Upper lobe of left lung (tissue), 6 donors: ENCODE measurements at regions not wholly inside any gene's neighbourhood (a gene's known extent, or its start where the extent isn't known, plus 50 kb on each side); places are given as distances from the start of the nearest gene placed in this dataset.

Experiments
- ATAC-seq, 2 donors: fragments of 200-7000 bp; cut with Tn5 transposase; one replicate each; pipeline ENCODE4 v1.9.1; 2022; ENCODE audit warnings: mild to moderate bottlenecking in 2 of 2, moderate library complexity in 2 of 2; ENCODE audit not compliant: low FRiP score in 2 of 2
- DNase-seq, 2 donors: peaks; one replicate each; pipeline ENCODE4 v3.0.0-alpha.2; 2019 to 2020
- H3K27ac ChIP-seq, 4 donors: fragments of 200-600 bp; sonication (generic); one replicate each; pipeline ENCODE4 v1.5.1; 2016 to 2019
- H3K27me3 ChIP-seq, 4 donors: fragments of 200-600 bp; sonication (generic); one replicate each; pipeline ENCODE4 v1.5.1; 2017 to 2019
- H3K36me3 ChIP-seq, 4 donors: fragments of 200-600 bp; sonication (generic); one replicate each; pipeline ENCODE4 v1.5.1; 2016 to 2019
- H3K4me1 ChIP-seq, 4 donors: fragments of 200-600 bp; sonication (generic); one replicate each; pipeline ENCODE4 v1.5.1; 2018 to 2019
- H3K4me3 ChIP-seq, 4 donors: fragments of 200-600 bp; sonication (generic); one replicate each; pipeline ENCODE4 v1.5.1; 2017 to 2019; ENCODE audit warnings: mild to moderate bottlenecking in 2 of 4, moderate library complexity in 1 of 4
- H3K9me3 ChIP-seq, 4 donors: fragments of 200-600 bp; sonication (generic); one replicate each; pipeline ENCODE4 v1.5.1; 2018 to 2019
- CTCF ChIP-seq, 6 experiments: fragments of 450-650 bp in 4 of 6; fragments of 200-600 bp in 2 of 6; sonication (generic) in 2 of 6; IDR thresholded peaks; one replicate each; pipeline ENCODE4 v1.5.1; 2016 to 2019; ENCODE audit warnings: antibody characterized with exemption in 6 of 6
- EP300 ChIP-seq, 4 donors: sonication (generic); formaldehyde crosslinking; IDR thresholded peaks; one replicate each; pipeline ENCODE4 v1.5.1; 2017; ENCODE audit warnings: antibody characterized with exemption in 4 of 4, control low read depth in 2 of 4
- POLR2A ChIP-seq, 4 donors: fragments of 450-650 bp; IDR thresholded peaks; one replicate each; pipeline ENCODE4 v1.5.1; 2016 to 2017; ENCODE audit warnings: antibody characterized with exemption in 4 of 4, mild to moderate bottlenecking in 2 of 4
- POLR2AphosphoS5 ChIP-seq, 2 donors: sonication (generic); formaldehyde crosslinking; IDR thresholded peaks; one replicate each; pipeline ENCODE4 v1.5.1; 2017; ENCODE audit warnings: antibody characterized with exemption in 2 of 2
- WGBS, 2 donors: methylation state at CpG; one replicate each; pipeline ENCODE4 v1.1.5; 2017 to 2018; 5-methylcytosine and 5-hydroxymethylcytosine counted together
- donor health status: DM: no; HTN: no; CAD: no; lungs with moderate emphysema.
- donor health status: DM: no; HTN: yes; CAD: no; lungs with severe emphysema.

DNA sequence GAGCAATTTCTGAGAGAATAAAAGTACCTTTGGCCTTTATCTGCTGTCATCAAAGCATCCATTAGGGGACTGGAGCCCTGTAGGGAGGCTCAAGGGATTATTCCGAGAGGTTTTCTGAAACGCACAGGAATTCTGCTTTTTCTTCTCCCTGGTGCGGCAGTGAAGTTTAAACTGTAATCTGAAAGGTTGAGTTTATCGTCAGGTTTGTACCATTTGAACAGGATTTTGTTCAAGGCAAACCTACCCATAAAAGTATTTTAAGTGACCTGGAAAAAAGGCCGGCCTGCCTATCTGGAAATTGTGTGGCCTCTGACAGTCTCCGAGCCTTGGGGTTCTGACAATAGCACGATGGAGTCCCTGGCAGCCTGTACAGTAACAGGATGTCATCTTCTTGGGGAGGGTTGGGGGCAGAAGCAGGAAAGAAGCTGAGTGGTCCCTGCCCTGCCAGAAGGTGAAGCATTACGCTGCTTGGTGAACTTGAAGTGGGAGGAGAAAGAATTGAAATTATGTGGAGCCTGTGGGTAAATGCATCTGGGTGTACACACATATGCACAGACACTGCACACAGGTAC is 272.0 kb downstream of the CYRIA start:
- H3K4me1 ChIP-seq = no peaks in the 10 kb centered on the region
- ATAC-seq (no peak), DNase-seq (no peak)
- H3K27me3 ChIP-seq = no peaks in the 10 kb centered on the region
- no peaks in the 10 kb centered on the region for H3K9me3 ChIP-seq
- TF ChIP-seq POLR2A (IDR thresholded peaks at IDR 0.05) (no peak), EP300 (IDR thresholded peaks at IDR 0.05) (no peak), POLR2AphosphoS5 (IDR thresholded peaks at IDR 0.05) (no peak), CTCF (IDR thresholded peaks at IDR 0.05) (no peak)
- H3K4me3 ChIP-seq = no peak overlapping the region
- WGBS, 2 donors = 78 to 89% methylated on average over 8 of the region's 8 CpGs
- H3K27ac ChIP-seq = no peak overlapping the region
- no peaks in the 10 kb centered on the region for H3K36me3 ChIP-seq

DNA sequence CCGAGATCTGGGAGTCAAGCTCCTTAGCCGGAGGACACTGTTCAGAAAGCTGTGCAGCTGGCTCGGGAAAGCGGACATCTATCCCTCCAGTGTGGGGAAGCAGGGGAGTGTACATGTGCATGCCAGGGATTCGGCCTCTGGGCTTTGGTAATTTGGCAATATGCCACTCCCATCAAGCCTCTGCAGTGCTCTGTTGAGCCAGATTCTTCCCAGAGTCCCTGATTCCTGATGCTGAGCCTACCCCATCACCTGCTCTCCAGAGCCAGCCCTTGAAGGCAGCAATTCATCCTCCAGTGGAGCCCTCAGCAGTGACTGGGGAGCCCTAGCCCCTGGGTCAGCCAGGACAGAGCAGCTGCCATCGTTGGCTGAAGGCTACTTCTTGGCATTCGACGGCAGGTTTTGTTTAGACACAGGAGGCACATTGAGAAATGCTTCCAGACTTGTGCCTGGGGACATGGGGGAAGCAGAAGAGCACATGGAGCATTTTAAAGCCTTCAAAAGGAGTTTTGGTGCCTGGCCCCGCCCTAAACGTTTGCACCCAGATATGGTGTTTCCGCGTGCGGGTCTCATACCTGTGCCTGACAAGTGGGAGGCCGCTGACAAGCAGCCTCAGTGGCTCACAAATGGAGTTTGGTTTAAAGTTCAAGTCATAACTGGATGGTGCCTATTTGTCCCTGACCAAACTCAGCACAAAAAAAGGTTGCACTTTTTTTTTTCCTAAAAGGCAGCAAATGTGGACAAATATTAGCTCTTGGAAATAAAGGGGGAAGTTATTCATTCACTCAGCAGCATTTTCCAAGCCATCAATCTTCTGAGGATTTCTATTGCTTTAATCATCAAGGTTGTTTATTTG is 272.8 kb downstream of the CYRIA start:
- TF ChIP-seq POLR2A (IDR thresholded peaks at IDR 0.05) (no peak), EP300 (IDR thresholded peaks at IDR 0.05) (no peak), CTCF (IDR thresholded peaks at IDR 0.05) (no peak), POLR2AphosphoS5 (IDR thresholded peaks at IDR 0.05) (no peak)
- Histone ChIP-seq H3K4me3 (no peak overlapping the region), H3K4me1 (no peaks in the 10 kb centered on the region), H3K27me3 (no peaks in the 10 kb centered on the region), H3K9me3 (no peaks in the 10 kb centered on the region), H3K36me3 (no peaks in the 10 kb centered on the region), H3K27ac (no peak overlapping the region)
- no peak for ATAC-seq
- DNase-seq = no peak
- WGBS, 2 donors = 70 to 82% methylated on average over 9 to 14 of the region's 14 CpGs

GRCh38 chr2:16391986-16392385 is 273.6 kb downstream of the CYRIA start:
- Histone ChIP-seq H3K27me3 (no peaks in the 10 kb centered on the region), H3K9me3 (no peaks in the 10 kb centered on the region), H3K27ac (no peak overlapping the region), H3K4me3 (no peak overlapping the region), H3K36me3 (no peaks in the 10 kb centered on the region), H3K4me1 (no peaks in the 10 kb centered on the region)
- DNase-seq (no peak), ATAC-seq (no peak)
- 81 to 86% methylated on average over 5 of the region's 5 CpGs for WGBS, 2 donors
- TF ChIP-seq POLR2AphosphoS5 (IDR thresholded peaks at IDR 0.05) (no peak), EP300 (IDR thresholded peaks at IDR 0.05) (no peak), POLR2A (IDR thresholded peaks at IDR 0.05) (no peak), CTCF (IDR thresholded peaks at IDR 0.05) (no peak)

DNA sequence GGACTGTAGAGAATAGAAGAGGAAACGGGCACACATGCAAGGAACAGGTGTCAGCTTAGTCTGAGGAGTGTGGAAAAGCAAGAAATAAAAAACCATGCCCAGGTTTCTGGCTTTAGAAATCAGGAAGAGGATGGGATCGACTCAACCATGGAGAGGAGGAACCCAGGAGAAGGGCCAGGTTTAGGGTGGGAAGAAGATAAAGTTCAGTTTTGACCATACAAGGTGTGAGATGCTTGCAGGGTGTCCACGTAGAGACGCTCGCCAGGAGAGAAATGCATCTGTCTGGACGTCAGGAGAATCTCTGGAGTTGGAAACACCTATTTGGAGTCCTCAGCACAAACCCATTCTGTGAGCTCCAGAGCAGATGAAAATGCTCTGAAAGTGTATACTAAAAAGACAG is 275.1 kb downstream of the CYRIA start:
- TF ChIP-seq POLR2AphosphoS5 (IDR thresholded peaks at IDR 0.05) = no peak
- TF ChIP-seq CTCF (IDR thresholded peaks at IDR 0.05) = no peak
- no peak for TF ChIP-seq POLR2A (IDR thresholded peaks at IDR 0.05)
- no peak for TF ChIP-seq EP300 (IDR thresholded peaks at IDR 0.05)
- Histone ChIP-seq H3K9me3 (no peaks in the 10 kb centered on the region), H3K36me3 (no peaks in the 10 kb centered on the region), H3K27me3 (no peaks in the 10 kb centered on the region), H3K4me3 (no peak overlapping the region), H3K4me1 (no peaks in the 10 kb centered on the region), H3K27ac (no peak overlapping the region)
- ATAC-seq = no peak
- no peak for DNase-seq
- WGBS, 2 donors = 82 to 91% methylated on average over 6 of the region's 6 CpGs
